ENCODE measurements at regions not wholly inside any gene's neighbourhood (a gene's known extent, or its start where the extent isn't known, plus 50 kb on each side); places are given as distances from the start of the nearest gene placed in this dataset.

- H3K9me2 ChIP-seq (replicated peaks; ENCODE audit: insufficient read depth) = no peaks in the 10 kb centered on the region
- WGBS (ENCODE audit: low lambda C conversion rate, missing lambda C conversion rate) = 83% methylated on average over 7 of the region's 7 CpGs
Measured at GRCh38 chr10:128959746-128960145, 507.3 kb upstream of the MGMT start.

GRCh38 chr10:128960517-128960916 lies 506.5 kb upstream of the MGMT start:
- 76% methylated on average over 8 of the region's 8 CpGs for WGBS (ENCODE audit: low lambda C conversion rate, missing lambda C conversion rate)
- Histone ChIP-seq H3K4me2 (no peak overlapping the region), H3K4me3 (no peak overlapping the region), H3K27me3 (no peaks in the 10 kb centered on the region), H2AFZ (no peak overlapping the region), H4K20me1 (ENCODE audit: insufficient read depth, poor library complexity, severe bottlenecking) (no peaks in the 10 kb centered on the region), H3K9me2 (replicated peaks; ENCODE audit: insufficient read depth) (no peaks in the 10 kb centered on the region), H3K27ac (no peak overlapping the region), H3K79me2 (no peaks in the 10 kb centered on the region), H3K4me1 (ENCODE audit: insufficient read depth) (no peaks in the 10 kb centered on the region), H3K36me3 (replicated peaks; ENCODE audit: insufficient read depth, low read depth) (no peaks in the 10 kb centered on the region), H3K9me3 (ENCODE audit: low read depth) (no peaks in the 10 kb centered on the region)
- TF ChIP-seq EZH2phosphoT487 (IDR thresholded peaks at IDR 0.05; ENCODE audit: low read depth, severe bottlenecking, unreplicated experiment) = no peak
- TF ChIP-seq CTCF (IDR thresholded peaks at IDR 0.05; ENCODE audit: poor library complexity) = no peak
- no peak for TF ChIP-seq EZH2 (IDR thresholded peaks at IDR 0.05; ENCODE audit: borderline replicate concordance)
- DNase-seq (ENCODE audit: low spot score) = no peak

More at GRCh38 chr10:128959746-128960145, 507.3 kb upstream of the MGMT start:
- H2AFZ ChIP-seq = no peak overlapping the region
- DNase-seq (ENCODE audit: low spot score) = no peak
- no peaks in the 10 kb centered on the region for H3K36me3 ChIP-seq (replicated peaks; ENCODE audit: insufficient read depth, low read depth)
- no peaks in the 10 kb centered on the region for H4K20me1 ChIP-seq (ENCODE audit: insufficient read depth, poor library complexity, severe bottlenecking)
- no peaks in the 10 kb centered on the region for H3K27me3 ChIP-seq
- H3K27ac ChIP-seq = no peak overlapping the region
- H3K4me1 ChIP-seq (ENCODE audit: insufficient read depth) = no peaks in the 10 kb centered on the region
- no peak overlapping the region for H3K4me3 ChIP-seq
- no peaks in the 10 kb centered on the region for H3K9me3 ChIP-seq (ENCODE audit: low read depth)
- no peak for TF ChIP-seq EZH2 (IDR thresholded peaks at IDR 0.05; ENCODE audit: borderline replicate concordance)
- TF ChIP-seq EZH2phosphoT487 (IDR thresholded peaks at IDR 0.05; ENCODE audit: low read depth, severe bottlenecking, unreplicated experiment) = no peak
- TF ChIP-seq CTCF (IDR thresholded peaks at IDR 0.05; ENCODE audit: poor library complexity) = no peak
- no peak overlapping the region for H3K4me2 ChIP-seq
- H3K79me2 ChIP-seq = no peaks in the 10 kb centered on the region

GRCh38 chr10:128962182-128962581 lies 504.9 kb upstream of the MGMT start:
- Histone ChIP-seq H3K36me3 (replicated peaks; ENCODE audit: insufficient read depth, low read depth) (no peaks in the 10 kb centered on the region), H3K4me3 (no peak overlapping the region), H3K9me2 (replicated peaks; ENCODE audit: insufficient read depth) (no peaks in the 10 kb centered on the region), H3K27me3 (no peaks in the 10 kb centered on the region), H4K20me1 (ENCODE audit: insufficient read depth, poor library complexity, severe bottlenecking) (no peaks in the 10 kb centered on the region), H3K27ac (no peak overlapping the region), H2AFZ (no peak overlapping the region), H3K9me3 (ENCODE audit: low read depth) (no peaks in the 10 kb centered on the region), H3K79me2 (no peaks in the 10 kb centered on the region), H3K4me2 (no peak overlapping the region), H3K4me1 (ENCODE audit: insufficient read depth) (no peaks in the 10 kb centered on the region)
- DNase-seq (ENCODE audit: low spot score) = no peak
- WGBS (ENCODE audit: low lambda C conversion rate, missing lambda C conversion rate) = 90% methylated on average over 10 of the region's 10 CpGs
- no peak for TF ChIP-seq CTCF (IDR thresholded peaks at IDR 0.05; ENCODE audit: poor library complexity)
- TF ChIP-seq EZH2 (IDR thresholded peaks at IDR 0.05; ENCODE audit: borderline replicate concordance) = no peak
- TF ChIP-seq EZH2phosphoT487 (IDR thresholded peaks at IDR 0.05; ENCODE audit: low read depth, severe bottlenecking, unreplicated experiment) = no peak
